IMR-90 (cell line): ENCODE measurements at regions not wholly inside any gene's neighbourhood (a gene's known extent, or its start where the extent isn't known, plus 50 kb on each side); places are given as distances from the start of the nearest gene placed in this dataset.

ENCODE experiments used
- ATAC-seq: fragments of 200-7000 bp; cut with Tn5 transposase; 2 replicates; pipeline ENCODE4 v1.9.1; 2020; ENCODE audit warnings: low read depth, mild to moderate bottlenecking, moderate library complexity
- BruUV-seq: library from RNA; stranded (reverse); fragments of 400-500 nt; replicated peaks from 2 replicates; lab custom pipeline; 2021; lab: Mats Ljungman, UMichigan
- CTCF ChIA-PET: fragments of 300-600 bp; formaldehyde crosslinking; extraction: SDS; loops from one replicate; lab custom pipeline; 2021; ENCODE audit warnings: antibody characterized with exemption; lab: Yijun Ruan, JAX
- POLR2A ChIA-PET: fragments of 300-600 bp; sonication (Branson Sonifier 250); formaldehyde crosslinking; loops from one replicate; lab custom pipeline; 2022; ENCODE audit warnings: antibody characterized with exemption; ENCODE audit not compliant: unreplicated experiment; lab: Charles Lee
- DNase-seq: peaks from one replicate; pipeline ENCODE4 v3.0.0; 2013
- H2AFZ ChIP-seq: replicated peaks from 2 replicates; pipeline ENCODE3; 2013; ENCODE audit warnings: low read length, mild to moderate bottlenecking; ENCODE audit not compliant: poor library complexity
- H2AK5ac ChIP-seq: 2 replicates; pipeline ENCODE4 v1.6.1; 2013; ENCODE audit warnings: low read depth, low read length, inconsistent platforms
- H2AK9ac ChIP-seq: replicated peaks from 2 replicates; pipeline ENCODE3; 2013; ENCODE audit warnings: mild to moderate bottlenecking, low read depth, low read length, moderate library complexity; ENCODE audit not compliant: poor library complexity
- H2BK120ac ChIP-seq: 2 replicates; pipeline ENCODE4 v1.6.1; 2013; ENCODE audit warnings: low read depth, low read length, inconsistent platforms
- H2BK15ac ChIP-seq: 3 replicates; pipeline ENCODE4 v1.6.1; 2013; ENCODE audit warnings: low read depth, low read length, inconsistent platforms
- H2BK20ac ChIP-seq: 2 replicates; pipeline ENCODE4 v1.6.1; 2013; ENCODE audit warnings: low read depth, mild to moderate bottlenecking, inconsistent platforms, low read length, moderate library complexity
- H2BK5ac ChIP-seq: 2 replicates; pipeline ENCODE4 v1.6.1; 2013; ENCODE audit warnings: mild to moderate bottlenecking, low read depth, low read length, inconsistent platforms; ENCODE audit not compliant: poor library complexity, severe bottlenecking
- H3K14ac ChIP-seq: replicated peaks from 2 replicates; pipeline ENCODE4 v1.6.1; 2013; ENCODE audit warnings: low read depth, low read length, inconsistent platforms
- H3K18ac ChIP-seq: 2 replicates; pipeline ENCODE4 v1.6.1; 2013; ENCODE audit warnings: low read depth, low read length, control low read depth
- H3K23ac ChIP-seq: 2 replicates; pipeline ENCODE4 v1.6.1; 2013; ENCODE audit warnings: low read depth, low read length, inconsistent platforms
- H3K27ac ChIP-seq: 2 replicates; pipeline ENCODE4 v1.5.1; 2013; ENCODE audit warnings: mild to moderate bottlenecking, control low read depth, low read length; ENCODE audit not compliant: insufficient read depth
- H3K27me3 ChIP-seq: 2 replicates; pipeline ENCODE4 v1.6.1; 2013; ENCODE audit warnings: low read length; ENCODE audit not compliant: control insufficient read depth, insufficient read depth
- H3K36me3 ChIP-seq: 2 replicates; pipeline ENCODE4 v1.6.1; 2013; ENCODE audit warnings: low read length, mixed read lengths; ENCODE audit not compliant: control insufficient read depth, insufficient read depth
- H3K4ac ChIP-seq: 2 replicates; pipeline ENCODE4 v1.6.1; 2013; ENCODE audit warnings: low read depth, low read length, inconsistent platforms
- H3K4me1 ChIP-seq: 2 replicates; pipeline ENCODE4 v1.6.1; 2013; ENCODE audit warnings: low read length, mixed read lengths; ENCODE audit not compliant: control insufficient read depth, insufficient read depth
- H3K4me2 ChIP-seq: 2 replicates; pipeline ENCODE4 v1.6.1; 2013; ENCODE audit warnings: low read depth, mild to moderate bottlenecking, control low read depth, low read length, moderate library complexity
- H3K4me3 ChIP-seq: 2 replicates; pipeline ENCODE4 v1.5.1; 2013; ENCODE audit warnings: low read depth, mild to moderate bottlenecking, control low read depth, low read length, moderate library complexity; ENCODE audit not compliant: insufficient read depth
- H3K56ac ChIP-seq: 2 replicates; pipeline ENCODE4 v1.6.1; 2013; ENCODE audit warnings: low read length, inconsistent platforms; ENCODE audit not compliant: insufficient read depth; ENCODE audit errors: extremely low read depth
- H3K79me1 ChIP-seq, 2 experiments: 2 replicates each; pipeline ENCODE4 v1.6.1; 2013; ENCODE audit warnings: low read length in 2 of 2, inconsistent platforms in 1 of 2, low read depth in 1 of 2
- H3K9ac ChIP-seq: 2 replicates; pipeline ENCODE4 v1.6.1; 2013; ENCODE audit warnings: low read depth, low read length, control low read depth
- H3K9me1 ChIP-seq: 2 replicates; pipeline ENCODE4 v1.6.1; 2013; ENCODE audit warnings: low read length, inconsistent platforms; ENCODE audit not compliant: insufficient read depth
- H3K9me3 ChIP-seq: 2 replicates; pipeline ENCODE4 v1.6.1; 2013; ENCODE audit warnings: low read length; ENCODE audit not compliant: control insufficient read depth, insufficient read depth
- H4K20me1 ChIP-seq: 2 replicates; pipeline ENCODE4 v1.6.1; 2013; ENCODE audit warnings: low read length, inconsistent platforms; ENCODE audit not compliant: insufficient read depth
- H4K5ac ChIP-seq: 2 replicates; pipeline ENCODE4 v1.6.1; 2013; ENCODE audit warnings: mild to moderate bottlenecking, low read depth, low read length, control low read depth
- H4K8ac ChIP-seq, 2 experiments: 2 replicates each; pipeline ENCODE4 v1.6.1; 2013; ENCODE audit warnings: low read depth in 2 of 2, low read length in 2 of 2, control low read depth in 1 of 2, inconsistent platforms in 1 of 2
- H4K91ac ChIP-seq: 2 replicates; pipeline ENCODE4 v1.6.1; 2013; ENCODE audit warnings: low read depth, low read length, inconsistent platforms; ENCODE audit not compliant: insufficient read depth
- BHLHE40 ChIP-seq: fragments of 150-350 bp; IDR thresholded peaks from 2 replicates; pipeline ENCODE4 v1.6.1; 2016; ENCODE audit warnings: mild to moderate bottlenecking, low read depth, low read length
- CEBPB ChIP-seq: IDR thresholded peaks from 2 replicates; pipeline ENCODE4 v1.6.1; 2012; ENCODE audit warnings: low read depth, low read length, improper control_type of control experiment
- CHD1 ChIP-seq: IDR thresholded peaks from 2 replicates; pipeline ENCODE4 v1.6.1; 2012; ENCODE audit warnings: low read depth, low read length, improper control_type of control experiment
- ELK1 ChIP-seq: fragments of 150-350 bp; IDR thresholded peaks from 2 replicates; pipeline ENCODE4 v1.6.1; 2016; ENCODE audit warnings: low read depth, mild to moderate bottlenecking, low read length, moderate library complexity, borderline replicate concordance
- FOS ChIP-seq: fragments of 150-350 bp; IDR thresholded peaks from 2 replicates; pipeline ENCODE4 v1.6.1; 2016; ENCODE audit warnings: low read depth, low read length
- MAFK ChIP-seq: IDR thresholded peaks from 2 replicates; pipeline ENCODE4 v1.6.1; 2012; ENCODE audit warnings: low read depth, low read length, improper control_type of control experiment
- MAZ ChIP-seq: IDR thresholded peaks from 2 replicates; pipeline ENCODE4 v1.6.1; 2012; ENCODE audit warnings: low read depth, mild to moderate bottlenecking, low read length, improper control_type of control experiment, moderate library complexity, borderline replicate concordance
- MXI1 ChIP-seq: IDR thresholded peaks from 2 replicates; pipeline ENCODE4 v1.6.1; 2012; ENCODE audit warnings: low read depth, mild to moderate bottlenecking, low read length, moderate library complexity, borderline replicate concordance
- NFE2L2 ChIP-seq: fragments of 150-350 bp; IDR thresholded peaks from 2 replicates; pipeline ENCODE4 v1.6.1; 2016; ENCODE audit warnings: low read depth, mild to moderate bottlenecking, low read length
- POLR2A ChIP-seq: IDR thresholded peaks from 2 replicates; pipeline ENCODE4 v1.6.1; 2012; ENCODE audit warnings: mild to moderate bottlenecking, low read depth, low read length
- RAD21 ChIP-seq: IDR thresholded peaks from 2 replicates; pipeline ENCODE4 v1.6.1; 2012; ENCODE audit warnings: low read length, improper control_type of control experiment
- RCOR1 ChIP-seq: IDR thresholded peaks from 2 replicates; pipeline ENCODE4 v1.6.1; 2012; ENCODE audit warnings: mild to moderate bottlenecking, low read length, improper control_type of control experiment; ENCODE audit not compliant: insufficient replicate concordance
- RFX5 ChIP-seq: IDR thresholded peaks from 2 replicates; pipeline ENCODE4 v1.8.0; 2012; ENCODE audit warnings: low read depth, mild to moderate bottlenecking, low read length, moderate library complexity
- SMC3 ChIP-seq: fragments of 150-350 bp; IDR thresholded peaks from 2 replicates; pipeline ENCODE4 v1.6.1; 2016; ENCODE audit warnings: low read depth, mild to moderate bottlenecking, antibody characterized with exemption, low read length, moderate library complexity
- WGBS, 2 experiments: methylation state at CpG; one replicate each; pipeline versions ENCODE4 v1.1.5 to v1.1.7; 2013; ENCODE audit warnings: missing lambda C conversion rate in 2 of 2; ENCODE audit not compliant: insufficient read length in 1 of 2; ENCODE audit errors: extremely low coverage in 2 of 2; 5-methylcytosine and 5-hydroxymethylcytosine counted together
- dilution Hi-C: fragments of 300-500 bp; cut with HindIII; formaldehyde crosslinking; loops from one replicate; pipeline ENCODE4 v1.14.3; 2018; ENCODE audit warnings: low sequenced_read_pairs; ENCODE audit not compliant: unreplicated experiment
- in situ Hi-C: fragments of 300-500 bp; cut with MboI; formaldehyde crosslinking; loops from 3 replicates; pipeline ENCODE4 v1.14.3; 2019; ENCODE audit warnings: low sequenced_read_pairs, inconsistent platforms, mixed read lengths
- intact Hi-C: fragments of 100-400 bp; cut with micrococcal nuclease; formaldehyde crosslinking; loops from 2 replicates; pipeline ENCODE4 v1.10.0; 2022
- TF ChIP-seq, protein P1 (sequence below): fragments of 150-350 bp; IDR thresholded peaks from 2 replicates; pipeline ENCODE4 v1.6.1; 2017; ENCODE audit warnings: mild to moderate bottlenecking, antibody characterized with exemption, low read length, low read depth
- TF ChIP-seq, protein P2 (sequence below): conservative IDR thresholded peaks from 2 replicates; pipeline ENCODE4 v1.5.1; 2012; ENCODE audit warnings: mild to moderate bottlenecking, low read depth, low read length, improper control_type of control experiment

- ChIA-PET CTCF (no interaction called here), POLR2A (no interaction called here)
- H4K5ac ChIP-seq: no peak overlapping the region
- H2BK20ac ChIP-seq: no peak overlapping the region
- H3K23ac ChIP-seq: no peak overlapping the region
- no peak for TF ChIP-seq RFX5
- TF ChIP-seq ELK1: no peak
- no peak for TF ChIP-seq POLR2A
- TF ChIP-seq MAZ: no peak
- TF ChIP-seq CEBPB: no peak
- TF ChIP-seq BHLHE40: no peak
- no peak for TF ChIP-seq MXI1
- no peak for TF ChIP-seq CHD1
- TF ChIP-seq MAFK: no peak
- no peak for TF ChIP-seq RCOR1
- no peak for TF ChIP-seq RAD21
- TF ChIP-seq FOS: no peak
- TF ChIP-seq NFE2L2: no peak
- TF ChIP-seq, protein P1, sequence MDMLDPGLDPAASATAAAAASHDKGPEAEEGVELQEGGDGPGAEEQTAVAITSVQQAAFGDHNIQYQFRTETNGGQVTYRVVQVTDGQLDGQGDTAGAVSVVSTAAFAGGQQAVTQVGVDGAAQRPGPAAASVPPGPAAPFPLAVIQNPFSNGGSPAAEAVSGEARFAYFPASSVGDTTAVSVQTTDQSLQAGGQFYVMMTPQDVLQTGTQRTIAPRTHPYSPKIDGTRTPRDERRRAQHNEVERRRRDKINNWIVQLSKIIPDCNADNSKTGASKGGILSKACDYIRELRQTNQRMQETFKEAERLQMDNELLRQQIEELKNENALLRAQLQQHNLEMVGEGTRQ: no peak
- no peak for TF ChIP-seq SMC3
- TF ChIP-seq, protein P2, sequence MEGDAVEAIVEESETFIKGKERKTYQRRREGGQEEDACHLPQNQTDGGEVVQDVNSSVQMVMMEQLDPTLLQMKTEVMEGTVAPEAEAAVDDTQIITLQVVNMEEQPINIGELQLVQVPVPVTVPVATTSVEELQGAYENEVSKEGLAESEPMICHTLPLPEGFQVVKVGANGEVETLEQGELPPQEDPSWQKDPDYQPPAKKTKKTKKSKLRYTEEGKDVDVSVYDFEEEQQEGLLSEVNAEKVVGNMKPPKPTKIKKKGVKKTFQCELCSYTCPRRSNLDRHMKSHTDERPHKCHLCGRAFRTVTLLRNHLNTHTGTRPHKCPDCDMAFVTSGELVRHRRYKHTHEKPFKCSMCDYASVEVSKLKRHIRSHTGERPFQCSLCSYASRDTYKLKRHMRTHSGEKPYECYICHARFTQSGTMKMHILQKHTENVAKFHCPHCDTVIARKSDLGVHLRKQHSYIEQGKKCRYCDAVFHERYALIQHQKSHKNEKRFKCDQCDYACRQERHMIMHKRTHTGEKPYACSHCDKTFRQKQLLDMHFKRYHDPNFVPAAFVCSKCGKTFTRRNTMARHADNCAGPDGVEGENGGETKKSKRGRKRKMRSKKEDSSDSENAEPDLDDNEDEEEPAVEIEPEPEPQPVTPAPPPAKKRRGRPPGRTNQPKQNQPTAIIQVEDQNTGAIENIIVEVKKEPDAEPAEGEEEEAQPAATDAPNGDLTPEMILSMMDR: no peak
- no peak overlapping the region for H3K4me3 ChIP-seq
- H2BK15ac ChIP-seq: no peak overlapping the region
- no peak overlapping the region for H4K8ac ChIP-seq
- H3K79me1 ChIP-seq: no peaks in the 10 kb centered on the region
- dilution Hi-C loops: no loop called here
- H3K36me3 ChIP-seq: no peaks in the 10 kb centered on the region
- no peak overlapping the region for H2AFZ ChIP-seq
- H2AK5ac ChIP-seq: no peak overlapping the region
- H2AK9ac ChIP-seq: no peak overlapping the region
- H3K27ac ChIP-seq: no peak overlapping the region
- H3K4me2 ChIP-seq: no peak overlapping the region
- no peak overlapping the region for H3K18ac ChIP-seq
- no peak overlapping the region for H3K56ac ChIP-seq
- H3K14ac ChIP-seq: no peak overlapping the region
- no peak overlapping the region for H3K4ac ChIP-seq
- intact Hi-C loops: no loop called here
- no peak overlapping the region for H4K91ac ChIP-seq
- H3K4me1 ChIP-seq: no peaks in the 10 kb centered on the region
- peaks cover 29% of the 10 kb centered on the region for H3K27me3 ChIP-seq
- H3K9ac ChIP-seq: no peak overlapping the region
- BruUV-seq: no TSS peak
- no peak overlapping the region for H2BK120ac ChIP-seq
- no peaks in the 10 kb centered on the region for H4K20me1 ChIP-seq
- in situ Hi-C loops: no loop called here
- ATAC-seq (no peak), DNase-seq (no peak)
- 25% methylated on average over 8 of the region's 21 CpGs; no CpG with 5 or more reads in 1 of the 2 experiments for WGBS, 2 experiments
- no peaks in the 10 kb centered on the region for H3K9me3 ChIP-seq
- H3K9me1 ChIP-seq: no peaks in the 10 kb centered on the region
- H2BK5ac ChIP-seq: no peak overlapping the region
These were observed 116.8 kb downstream of the ENGASE start for GRCh38 chr17:79191270-79191934.
